ENCODE measurements at regions not wholly inside any gene's neighbourhood (a gene's known extent, or its start where the extent isn't known, plus 50 kb on each side); places are given as distances from the start of the nearest gene placed in this dataset.

DNA sequence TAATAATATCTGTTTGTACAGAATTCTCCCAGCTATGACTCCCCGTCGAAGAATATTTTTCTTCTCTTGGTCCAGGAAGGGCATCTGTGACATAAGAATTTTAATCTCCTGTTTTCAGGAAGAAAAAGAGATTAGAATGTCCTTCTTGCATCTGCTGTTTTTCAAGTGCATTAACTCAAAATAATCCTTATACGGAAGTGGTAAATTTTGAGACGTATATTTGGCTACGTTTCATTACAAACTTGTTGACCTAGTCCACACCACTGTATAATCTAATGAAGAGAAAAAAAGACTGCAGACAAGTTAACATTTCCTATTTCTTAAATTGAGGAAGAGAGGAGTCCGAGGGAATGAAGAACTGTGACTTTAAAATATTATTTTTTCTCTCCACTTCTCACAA, 959.9 kb downstream of the DIAPH3 start:
- TF ChIP-seq CTCF (conservative IDR thresholded peaks at IDR 0.05; ENCODE audit: low read depth, low read length) (no peak), EZH2 (IDR thresholded peaks at IDR 0.05; ENCODE audit: borderline replicate concordance, low read depth, low read length, poor library complexity, severe bottlenecking) (no peak)

Data from A673 (cell line).